ENCODE measurements at regions not wholly inside any gene's neighbourhood (a gene's known extent, or its start where the extent isn't known, plus 50 kb on each side); places are given as distances from the start of the nearest gene placed in this dataset.

DNA sequence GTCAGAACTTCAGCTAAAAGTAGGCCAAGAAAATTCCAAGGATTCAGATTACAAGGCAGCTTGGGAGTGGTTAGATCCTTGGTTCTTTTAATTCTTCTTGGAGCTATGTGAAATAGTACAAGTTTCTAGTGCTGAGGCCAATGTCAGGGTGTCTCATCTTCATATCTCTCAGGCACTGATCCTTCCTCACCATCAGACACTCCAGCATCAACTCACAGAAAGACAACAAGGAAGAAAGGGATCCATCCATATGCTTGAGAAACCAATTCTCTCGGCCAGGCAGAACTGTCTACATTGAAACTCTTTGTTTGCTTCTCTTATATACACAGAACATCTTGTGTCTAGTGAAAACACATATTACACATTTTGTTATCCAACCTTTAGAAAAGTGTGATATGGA lies 362.1 kb upstream of the CCNH start:
- TF ChIP-seq, protein P1, sequence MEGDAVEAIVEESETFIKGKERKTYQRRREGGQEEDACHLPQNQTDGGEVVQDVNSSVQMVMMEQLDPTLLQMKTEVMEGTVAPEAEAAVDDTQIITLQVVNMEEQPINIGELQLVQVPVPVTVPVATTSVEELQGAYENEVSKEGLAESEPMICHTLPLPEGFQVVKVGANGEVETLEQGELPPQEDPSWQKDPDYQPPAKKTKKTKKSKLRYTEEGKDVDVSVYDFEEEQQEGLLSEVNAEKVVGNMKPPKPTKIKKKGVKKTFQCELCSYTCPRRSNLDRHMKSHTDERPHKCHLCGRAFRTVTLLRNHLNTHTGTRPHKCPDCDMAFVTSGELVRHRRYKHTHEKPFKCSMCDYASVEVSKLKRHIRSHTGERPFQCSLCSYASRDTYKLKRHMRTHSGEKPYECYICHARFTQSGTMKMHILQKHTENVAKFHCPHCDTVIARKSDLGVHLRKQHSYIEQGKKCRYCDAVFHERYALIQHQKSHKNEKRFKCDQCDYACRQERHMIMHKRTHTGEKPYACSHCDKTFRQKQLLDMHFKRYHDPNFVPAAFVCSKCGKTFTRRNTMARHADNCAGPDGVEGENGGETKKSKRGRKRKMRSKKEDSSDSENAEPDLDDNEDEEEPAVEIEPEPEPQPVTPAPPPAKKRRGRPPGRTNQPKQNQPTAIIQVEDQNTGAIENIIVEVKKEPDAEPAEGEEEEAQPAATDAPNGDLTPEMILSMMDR (conservative IDR thresholded peaks at IDR 0.05; ENCODE audit: low read depth, low read length), result no peak
- TF ChIP-seq EZH2 (IDR thresholded peaks at IDR 0.05; ENCODE audit: borderline replicate concordance, low read depth, low read length, poor library complexity, severe bottlenecking), result no peak

All from A673 (cell line).